ENCODE measurements at regions not wholly inside any gene's neighbourhood (a gene's known extent, or its start where the extent isn't known, plus 50 kb on each side); places are given as distances from the start of the nearest gene placed in this dataset.

- no peak for TF ChIP-seq FOXP4 (CRISPR knock-in tag; IDR thresholded peaks at IDR 0.05)
- no peak for TF ChIP-seq CTCF (IDR thresholded peaks at IDR 0.05)
- TF ChIP-seq CREB1 (CRISPR knock-in tag; IDR thresholded peaks at IDR 0.05) = no peak
- TF ChIP-seq ESRRA (CRISPR knock-in tag; IDR thresholded peaks at IDR 0.05; ENCODE audit: borderline replicate concordance) = no peak
- TF ChIP-seq GABPB1 (CRISPR knock-in tag; IDR thresholded peaks at IDR 0.05) = no peak
- TF ChIP-seq TEAD4 (CRISPR knock-in tag; IDR thresholded peaks at IDR 0.05) = no peak
- TF ChIP-seq ZNF512 (CRISPR knock-in tag; IDR thresholded peaks at IDR 0.05; ENCODE audit: borderline replicate concordance) = no peak
- TF ChIP-seq JUN (CRISPR knock-in tag; IDR thresholded peaks at IDR 0.05) = no peak
- no peak for TF ChIP-seq SMAD4 (CRISPR knock-in tag; IDR thresholded peaks at IDR 0.05)
- no peak for TF ChIP-seq MLX (CRISPR knock-in tag; IDR thresholded peaks at IDR 0.05)
- no peak for TF ChIP-seq FOXJ3 (CRISPR knock-in tag; IDR thresholded peaks at IDR 0.05; ENCODE audit: borderline replicate concordance)
These were observed 212.5 kb downstream of the UTRN start for GRCh38 chr6:144497650-144498049.

Measured in WTC11 (cell line).